Naive thymus-derived CD4-positive, alpha-beta T cell (primary cell): ENCODE measurements at regions not wholly inside any gene's neighbourhood (a gene's known extent, or its start where the extent isn't known, plus 50 kb on each side); places are given as distances from the start of the nearest gene placed in this dataset.

Source experiments
- ATAC-seq: fragments of 150-1000 bp; cut with Tn5 transposase; 2 replicates; pipeline ENCODE4 v1.10.0; 2021; ENCODE audit warnings: mild to moderate bottlenecking, moderate library complexity
- CTCF ChIA-PET: fragments of 350-600 bp; sonication (Branson Sonifier 250); formaldehyde crosslinking; loops from one replicate; lab custom pipeline; 2021; ENCODE audit warnings: antibody characterized with exemption; lab: Charles Lee
- POLR2A ChIA-PET: fragments of 350-600 bp; sonication (Branson Sonifier 250); formaldehyde crosslinking; loops from one replicate; lab custom pipeline; 2021; ENCODE audit warnings: antibody characterized with exemption, inconsistent platforms; lab: Charles Lee
- DNase-seq, 9 donors: peaks; one replicate each; pipeline versions ENCODE4 v3.0.0 to v3.0.0-alpha.2; 2020 to 2022; ENCODE audit warnings: mixed read lengths in 1 of 9
- H3K27ac ChIP-seq: one replicate; pipeline ENCODE4 v1.7.0; 2013; ENCODE audit warnings: mild to moderate bottlenecking, low read depth, low read length, moderate library complexity
- H3K27me3 ChIP-seq, 2 donors: one replicate each; pipeline ENCODE4 v1.7.0; 2013; ENCODE audit warnings: low read length in 2 of 2, mild to moderate bottlenecking in 2 of 2, moderate library complexity in 2 of 2; ENCODE audit not compliant: control insufficient read depth in 2 of 2, insufficient read depth in 2 of 2
- H3K36me3 ChIP-seq, 3 experiments: 1 replicate in 2 of 3; 2 replicates in 1 of 3; pipeline ENCODE4 v1.7.0; 2013; ENCODE audit warnings: low read length in 3 of 3, mild to moderate bottlenecking in 3 of 3, moderate library complexity in 1 of 3; ENCODE audit not compliant: insufficient read depth in 3 of 3, control insufficient read depth in 2 of 3
- H3K4me1 ChIP-seq, 2 donors: one replicate each; pipeline ENCODE4 v1.7.0; 2013; ENCODE audit warnings: low read length in 2 of 2, mild to moderate bottlenecking in 2 of 2, moderate library complexity in 1 of 2; ENCODE audit not compliant: control insufficient read depth in 2 of 2, insufficient read depth in 2 of 2
- H3K4me3 ChIP-seq: 2 replicates; pipeline ENCODE4 v1.7.0; 2013; ENCODE audit warnings: mild to moderate bottlenecking, low read length
- H3K9me3 ChIP-seq, 3 experiments: 1 replicate in 2 of 3; 2 replicates in 1 of 3; pipeline ENCODE4 v1.7.0; 2013; ENCODE audit warnings: low read length in 3 of 3; ENCODE audit not compliant: control insufficient read depth in 2 of 3
- H3K27ac Mint-ChIP-seq, 9 donors: one replicate each; pipeline ENCODE4 v1.8.0; 2020 to 2022; ENCODE audit warnings: mixed read lengths in 9 of 9, mild to moderate bottlenecking in 8 of 9, moderate library complexity in 5 of 9, inconsistent platforms in 2 of 9
- H3K27me3 Mint-ChIP-seq, 5 donors: one replicate each; pipeline ENCODE4 v1.8.0; 2021 to 2022; ENCODE audit warnings: mixed read lengths in 5 of 5, mild to moderate bottlenecking in 1 of 5
- H3K36me3 Mint-ChIP-seq, 5 donors: one replicate each; pipeline ENCODE4 v1.8.0; 2020 to 2022; ENCODE audit warnings: mixed read lengths in 5 of 5, mild to moderate bottlenecking in 3 of 5, inconsistent platforms in 1 of 5
- H3K4me1 Mint-ChIP-seq, 7 donors: one replicate each; pipeline ENCODE4 v1.8.0; 2020 to 2022; ENCODE audit warnings: mixed read lengths in 7 of 7, mild to moderate bottlenecking in 3 of 7, inconsistent platforms in 1 of 7
- H3K4me3 Mint-ChIP-seq, 10 donors: one replicate each; pipeline ENCODE4 v1.8.0; 2020 to 2022; ENCODE audit warnings: mild to moderate bottlenecking in 10 of 10, mixed read lengths in 10 of 10, moderate library complexity in 6 of 10, inconsistent platforms in 2 of 10
- H3K9me3 Mint-ChIP-seq, 11 donors: one replicate each; pipeline ENCODE4 v1.8.0; 2020 to 2022; ENCODE audit warnings: mixed read lengths in 11 of 11, mild to moderate bottlenecking in 4 of 11, inconsistent platforms in 1 of 11, moderate library complexity in 1 of 11
- intact Hi-C, 2 donors: fragments of 100-400 bp; cut with micrococcal nuclease; formaldehyde crosslinking; loops; one replicate each; pipeline ENCODE4 v1.15.1; 2023

DNA sequence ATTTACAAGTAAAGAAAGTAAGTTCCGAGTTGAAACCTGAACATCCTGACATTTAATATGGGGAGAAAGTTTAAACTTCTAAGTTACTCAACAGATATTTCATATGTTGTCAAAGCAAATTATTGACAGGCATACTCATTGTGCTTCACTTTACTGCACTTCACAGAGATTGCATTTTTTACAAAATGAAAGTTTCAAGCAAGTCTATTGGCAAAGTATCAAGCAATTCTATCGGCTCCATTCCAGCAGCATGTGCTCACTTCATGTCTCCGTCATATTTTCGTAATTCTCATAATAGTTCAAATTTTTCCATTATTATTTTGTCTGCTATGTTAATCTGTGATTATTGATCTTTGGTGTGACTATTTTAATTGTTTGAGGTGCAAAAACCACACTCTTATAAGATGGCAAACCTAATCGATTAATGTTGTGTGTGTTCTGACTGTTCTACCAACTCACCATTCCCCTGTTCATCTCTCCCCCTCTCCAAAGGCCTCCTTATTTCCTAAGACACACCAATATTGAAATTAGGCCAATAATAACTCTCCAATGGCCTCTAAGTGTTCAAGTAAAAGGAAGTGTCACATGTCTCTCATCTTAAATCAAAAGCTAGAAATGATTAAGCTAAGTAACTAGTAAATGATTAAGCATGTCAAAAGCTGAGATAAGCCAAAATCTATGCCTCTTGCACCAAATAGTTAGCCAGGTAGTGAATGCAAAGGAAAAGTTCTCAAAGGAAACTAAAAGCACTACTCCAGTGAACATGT, 68.2 kb upstream of the BCL9 start:
- Mint-ChIP-seq H3K4me1 (peaks cover 0 to 4% (median 0%) of the 10 kb centered on the region in 7 donors), H3K4me3 (no peak overlapping the region), H3K9me3 (peaks cover 0 to 2% (median 0%) of the 10 kb centered on the region in 11 donors), H3K27me3 (peaks cover 9 to 38% (median 27%) of the 10 kb centered on the region in 5 donors), H3K27ac (no peak overlapping the region), H3K36me3 (peaks cover 0 to 6% (median 0%) of the 10 kb centered on the region in 5 donors)
- Histone ChIP-seq H3K9me3 (no peaks in the 10 kb centered on the region), H3K36me3 (no peaks in the 10 kb centered on the region), H3K27ac (no peak overlapping the region), H3K4me3 (no peak overlapping the region), H3K4me1 (no peaks in the 10 kb centered on the region), H3K27me3 (peaks cover 0 to 5% of the 10 kb centered on the region in 2 donors)
- ATAC-seq (no peak), DNase-seq (no peak)
- intact Hi-C loops: no loop called here
- POLR2A ChIA-PET: no interaction called here
- CTCF ChIA-PET: no interaction called here

DNA sequence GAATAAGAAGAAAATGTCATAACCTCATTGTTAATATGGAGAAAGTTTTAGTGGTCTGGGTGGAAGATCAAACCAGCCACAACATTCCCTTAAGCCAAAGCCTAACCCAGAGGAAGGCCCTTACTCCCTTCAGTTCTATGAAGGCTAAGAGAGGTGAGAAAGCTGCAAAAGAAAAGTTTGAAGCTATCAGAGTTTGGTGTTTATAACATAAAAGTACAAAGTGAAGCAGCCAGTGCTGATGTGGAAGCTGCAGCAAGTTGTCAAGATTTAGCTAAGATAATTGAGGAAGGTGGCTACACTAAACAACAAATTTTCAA, 67.6 kb upstream of the BCL9 start:
- peaks cover 0 to 4% (median 0%) of the 10 kb centered on the region in 7 donors for H3K4me1 Mint-ChIP-seq
- no peaks in the 10 kb centered on the region for H3K9me3 ChIP-seq
- no peak overlapping the region for H3K4me3 ChIP-seq
- ChIA-PET CTCF (no interaction called here), POLR2A (no interaction called here)
- H3K27ac Mint-ChIP-seq: no peak overlapping the region
- H3K36me3 Mint-ChIP-seq: peaks cover 0 to 6% (median 0%) of the 10 kb centered on the region in 5 donors
- no peak for DNase-seq
- peaks cover 9 to 39% (median 27%) of the 10 kb centered on the region in 5 donors for H3K27me3 Mint-ChIP-seq
- no peak overlapping the region for H3K4me3 Mint-ChIP-seq
- no peak overlapping the region for H3K27ac ChIP-seq
- ATAC-seq: no peak
- no peaks in the 10 kb centered on the region for H3K4me1 ChIP-seq
- intact Hi-C loops: no loop called here
- H3K36me3 ChIP-seq: no peaks in the 10 kb centered on the region
- H3K9me3 Mint-ChIP-seq: no peaks in the 10 kb centered on the region
- H3K27me3 ChIP-seq: peaks cover 0 to 5% of the 10 kb centered on the region in 2 donors

DNA sequence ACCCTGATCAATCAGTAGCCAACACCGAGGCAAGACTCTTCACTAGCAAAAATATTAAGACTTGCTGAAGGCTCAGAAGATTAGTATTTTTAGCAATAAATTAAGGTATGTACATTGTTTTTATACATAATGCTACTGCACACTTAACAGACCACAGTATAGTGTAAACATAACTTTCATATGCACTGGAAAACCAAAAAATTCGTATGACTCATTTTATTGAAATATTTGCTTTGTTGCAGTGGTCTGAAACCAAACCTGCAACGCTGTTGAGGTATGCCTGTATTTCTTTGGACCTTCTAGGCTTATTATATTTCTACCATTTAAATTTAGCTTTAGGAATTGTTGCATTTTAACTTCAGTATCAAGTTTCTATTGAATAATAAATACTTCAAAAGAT, 65.8 kb upstream of the BCL9 start:
- DNase-seq: no peak
- no peak overlapping the region for H3K27ac ChIP-seq
- CTCF ChIA-PET: no interaction called here
- peaks cover 0 to 5% of the 10 kb centered on the region in 2 donors for H3K27me3 ChIP-seq
- intact Hi-C loops: no loop called here
- Mint-ChIP-seq H3K4me1 (peaks cover 0 to 4% (median 0%) of the 10 kb centered on the region in 7 donors), H3K27me3 (peaks cover 15 to 45% (median 28%) of the 10 kb centered on the region in 5 donors), H3K36me3 (peaks cover 0 to 6% (median 0%) of the 10 kb centered on the region in 5 donors), H3K4me3 (no peak overlapping the region), H3K27ac (no peak overlapping the region), H3K9me3 (no peaks in the 10 kb centered on the region)
- ATAC-seq: no peak
- H3K4me3 ChIP-seq: no peak overlapping the region
- no peaks in the 10 kb centered on the region for H3K9me3 ChIP-seq
- H3K4me1 ChIP-seq: no peaks in the 10 kb centered on the region
- POLR2A ChIA-PET: no interaction called here
- no peaks in the 10 kb centered on the region for H3K36me3 ChIP-seq

DNA sequence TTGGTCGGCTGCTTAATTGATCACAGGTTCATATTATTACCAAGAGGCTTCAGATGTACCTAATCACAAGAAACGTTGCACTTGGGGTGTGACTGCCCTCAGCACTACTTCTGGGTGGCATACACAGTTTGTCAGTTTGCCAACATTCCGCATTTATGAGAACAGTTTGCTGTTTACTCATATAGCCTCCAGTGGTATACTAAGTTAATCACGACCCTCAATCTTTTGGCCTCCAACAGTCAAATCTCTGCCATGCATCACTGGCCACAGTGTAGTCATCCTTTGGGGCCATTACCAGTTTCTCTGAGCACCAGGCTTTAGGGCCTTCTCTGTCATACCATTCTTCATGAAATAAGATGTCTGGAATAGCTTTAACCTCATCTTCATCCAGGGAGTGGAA, 62.8 kb upstream of the BCL9 start:
- no peak overlapping the region for H3K4me3 Mint-ChIP-seq
- CTCF ChIA-PET: no interaction called here
- no peak overlapping the region for H3K27ac Mint-ChIP-seq
- POLR2A ChIA-PET: no interaction called here
- H3K4me1 Mint-ChIP-seq: peaks cover 0 to 4% (median 0%) of the 10 kb centered on the region in 7 donors
- H3K9me3 Mint-ChIP-seq: no peaks in the 10 kb centered on the region
- Histone ChIP-seq H3K4me3 (no peak overlapping the region), H3K9me3 (no peaks in the 10 kb centered on the region), H3K27me3 (no peaks in the 10 kb centered on the region), H3K4me1 (no peaks in the 10 kb centered on the region), H3K36me3 (no peaks in the 10 kb centered on the region), H3K27ac (no peak overlapping the region)
- DNase-seq (no peak), ATAC-seq (no peak)
- peaks cover 14 to 31% (median 24%) of the 10 kb centered on the region in 5 donors for H3K27me3 Mint-ChIP-seq
- H3K36me3 Mint-ChIP-seq: no peaks in the 10 kb centered on the region
- intact Hi-C loops: no loop called here

DNA sequence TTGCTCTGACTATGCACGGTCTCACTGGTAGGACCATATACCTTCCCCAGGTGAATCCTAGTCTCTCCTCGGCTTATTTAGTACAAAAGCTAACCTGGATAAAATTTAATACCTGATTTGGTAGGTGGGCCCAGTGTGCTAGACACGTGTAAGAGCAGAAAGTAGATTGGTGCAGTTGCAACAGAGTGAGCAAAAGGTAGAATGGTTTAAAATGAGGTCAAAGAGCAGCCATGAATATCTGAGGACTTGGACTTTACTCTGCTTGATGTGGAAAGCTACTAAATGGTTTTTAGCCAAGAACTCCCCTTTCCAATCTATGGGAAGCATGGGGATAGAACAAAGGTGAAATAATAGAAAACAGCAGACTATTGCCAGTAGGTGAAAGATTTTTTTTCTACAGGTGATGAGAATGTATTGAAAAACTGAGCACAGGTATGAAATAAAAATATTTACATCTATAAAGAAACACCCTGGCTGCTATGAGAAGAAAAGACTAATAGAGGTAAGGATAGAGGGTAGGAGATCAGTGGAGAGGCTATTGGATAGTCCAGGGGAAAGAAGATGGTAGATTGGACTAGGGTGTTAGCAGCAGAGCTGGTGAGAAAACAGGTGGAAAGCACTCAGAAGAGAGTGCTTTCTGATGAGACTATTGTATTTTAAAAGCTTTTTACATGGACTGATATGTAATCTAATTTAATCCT, 61.3 kb upstream of the BCL9 start:
- DNase-seq (no peak), ATAC-seq (no peak)
- no peaks in the 10 kb centered on the region for H3K27me3 ChIP-seq
- peaks cover 14 to 31% (median 24%) of the 10 kb centered on the region in 5 donors for H3K27me3 Mint-ChIP-seq
- peaks cover 0 to 2% (median 0%) of the 10 kb centered on the region in 11 donors for H3K9me3 Mint-ChIP-seq
- H3K4me1 ChIP-seq: no peaks in the 10 kb centered on the region
- H3K27ac ChIP-seq: no peak overlapping the region
- H3K4me3 ChIP-seq: no peak overlapping the region
- H3K9me3 ChIP-seq: no peaks in the 10 kb centered on the region
- H3K36me3 ChIP-seq: no peaks in the 10 kb centered on the region
- intact Hi-C loops: no loop called here
- POLR2A ChIA-PET: no interaction called here
- peaks cover 0 to 4% (median 0%) of the 10 kb centered on the region in 7 donors for H3K4me1 Mint-ChIP-seq
- CTCF ChIA-PET: no interaction called here
- no peaks in the 10 kb centered on the region for H3K36me3 Mint-ChIP-seq
- no peak overlapping the region for H3K4me3 Mint-ChIP-seq
- H3K27ac Mint-ChIP-seq: no peak overlapping the region

DNA sequence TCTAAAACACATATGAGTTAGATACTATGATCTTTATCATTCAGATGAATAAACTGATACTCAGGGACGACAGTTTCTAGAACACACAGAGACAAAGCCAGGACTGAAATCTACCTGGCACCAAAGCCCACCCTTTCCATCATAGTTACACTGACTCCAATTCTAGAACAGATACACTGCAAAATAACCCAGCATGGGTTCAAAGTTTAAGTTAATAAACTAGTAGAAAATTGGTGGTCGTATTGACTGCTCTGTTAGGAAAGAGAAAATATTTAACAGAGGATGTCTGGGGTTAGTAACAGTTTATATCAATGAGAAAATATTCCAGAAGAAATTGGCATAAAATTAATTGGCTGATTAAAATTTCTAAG, 60.8 kb upstream of the BCL9 start:
- CTCF ChIA-PET: no interaction called here
- Mint-ChIP-seq H3K36me3 (no peaks in the 10 kb centered on the region), H3K27ac (no peak overlapping the region), H3K27me3 (peaks cover 14 to 31% (median 24%) of the 10 kb centered on the region in 5 donors), H3K4me3 (no peak overlapping the region), H3K4me1 (peaks cover 0 to 4% (median 0%) of the 10 kb centered on the region in 7 donors), H3K9me3 (peaks cover 0 to 2% (median 0%) of the 10 kb centered on the region in 11 donors)
- H3K4me3 ChIP-seq: no peak overlapping the region
- intact Hi-C loops: no loop called here
- DNase-seq (no peak), ATAC-seq (no peak)
- POLR2A ChIA-PET: no interaction called here
- H3K36me3 ChIP-seq: no peaks in the 10 kb centered on the region
- no peaks in the 10 kb centered on the region for H3K27me3 ChIP-seq
- H3K4me1 ChIP-seq: no peaks in the 10 kb centered on the region
- H3K27ac ChIP-seq: no peak overlapping the region
- H3K9me3 ChIP-seq: no peaks in the 10 kb centered on the region
